G401 (cell line): ENCODE measurements at regions not wholly inside any gene's neighbourhood (a gene's known extent, or its start where the extent isn't known, plus 50 kb on each side); places are given as distances from the start of the nearest gene placed in this dataset.
A peak's percentile ranks its signal among the peaks of the same experiment; 100 is the strongest.
"Not testable (repeated sequence)": the region's sequence is repeated elsewhere in the genome, so short reads cannot be mapped to it uniquely, and the experiment has no call there.

ENCODE experiments used
- DNase-seq: peaks from one replicate; pipeline ENCODE4 v3.0.0-alpha.2; 2015; ENCODE audit warnings: low spot score
- in situ Hi-C: cut with HindIII; loops from 2 replicates; pipeline ENCODE4 v1.10.0; 2016; ENCODE audit warnings: low sequenced_read_pairs, mixed read lengths

- DNase-seq = no peak
- in situ Hi-C loops = no loop called here
These were observed 140.8 kb upstream of the NBPF11 start for GRCh38 chr1:148292915-148293314.

GRCh38 chr1:148290881-148291280, 138.8 kb upstream of the NBPF11 start:
- in situ Hi-C loops = no loop called here
- DNase-seq = no peak

GRCh38 chr1:148289647-148290046, 137.6 kb upstream of the NBPF11 start:
- in situ Hi-C loops = no loop called here
- DNase-seq = no peak

- in situ Hi-C loops, DNase-seq: not testable (repeated sequence)
These were observed 133.9 kb upstream of the NBPF11 start for GRCh38 chr1:148285946-148286345.

- in situ Hi-C loops, DNase-seq: not testable (repeated sequence)
These were observed 128.9 kb upstream of the NBPF11 start for GRCh38 chr1:148280831-148281572.

- in situ Hi-C loops, DNase-seq: not testable (repeated sequence)
These were observed 127.0 kb upstream of the NBPF11 start for GRCh38 chr1:148279002-148279542.

GRCh38 chr1:148277865-148278279, 125.8 kb upstream of the NBPF11 start:
- in situ Hi-C loops, DNase-seq: not testable (repeated sequence)

- in situ Hi-C loops, DNase-seq: not testable (repeated sequence)
These were observed 115.0 kb upstream of the NBPF11 start for GRCh38 chr1:148267066-148267465.

- in situ Hi-C loops = no loop called here
- DNase-seq = peak; percentile 63
These were observed 112.5 kb upstream of the NBPF11 start for GRCh38 chr1:148264374-148265276.

GRCh38 chr1:148263906-148264255, 111.8 kb upstream of the NBPF11 start:
- in situ Hi-C loops = no loop called here
- DNase-seq = no peak

- DNase-seq = peak; percentile 87
- in situ Hi-C loops = no loop called here
These were observed 111.2 kb upstream of the NBPF11 start for GRCh38 chr1:148263128-148263905.

GRCh38 chr1:148261684-148262083, 109.6 kb upstream of the NBPF11 start:
- in situ Hi-C loops = not testable (repeated sequence)

GRCh38 chr1:148257886-148258285, 105.8 kb upstream of the NBPF11 start:
- DNase-seq, in situ Hi-C loops: not testable (repeated sequence)

More at GRCh38 chr1:148261684-148262083, 109.6 kb upstream of the NBPF11 start:
- not testable (repeated sequence) for DNase-seq

GRCh38 chr1:148254611-148255429, 102.7 kb upstream of the NBPF11 start:
- in situ Hi-C loops = not testable (repeated sequence)
- DNase-seq = peak; percentile 22

GRCh38 chr1:148253808-148254207, 101.7 kb upstream of the NBPF11 start:
- in situ Hi-C loops, DNase-seq: not testable (repeated sequence)

GRCh38 chr1:148248798-148249197, 96.7 kb upstream of the NBPF11 start:
- DNase-seq, in situ Hi-C loops: not testable (repeated sequence)

GRCh38 chr1:148246258-148246861, 94.3 kb upstream of the NBPF11 start:
- in situ Hi-C loops, DNase-seq: not testable (repeated sequence)

- in situ Hi-C loops, DNase-seq: not testable (repeated sequence)
These were observed 93.8 kb upstream of the NBPF11 start for GRCh38 chr1:148245843-148246242.
